HCT116 (cell line): ENCODE measurements at regions not wholly inside any gene's neighbourhood (a gene's known extent, or its start where the extent isn't known, plus 50 kb on each side); places are given as distances from the start of the nearest gene placed in this dataset.

Experiments
- ATAC-seq: fragments of 200-7000 bp; cut with Tn5 transposase; 2 replicates; pipeline ENCODE4 v1.9.1; 2020; ENCODE audit warnings: mild to moderate bottlenecking, moderate library complexity
- BruUV-seq: library from RNA; stranded (reverse); fragments of 400-500 nt; replicated peaks from 2 replicates; lab custom pipeline; 2021; lab: Mats Ljungman, UMichigan
- CTCF ChIA-PET: fragments of 300-600 bp; sonication (Branson Sonifier 250); formaldehyde crosslinking; loops from one replicate; lab custom pipeline; 2021; ENCODE audit warnings: antibody characterized with exemption; lab: Charles Lee
- POLR2A ChIA-PET: fragments of 300-600, 350-600 bp; sonication (Branson Sonifier 250); formaldehyde crosslinking; loops from one replicate; lab custom pipeline; 2021; ENCODE audit warnings: antibody characterized with exemption; lab: Charles Lee
- RAD21 ChIA-PET, 2 experiments: fragments of 300-600 bp; sonication (Branson Sonifier 250); formaldehyde crosslinking; loops; one replicate each; lab custom pipeline; 2023; ENCODE audit warnings: low total read pairs in 2 of 2; ENCODE audit not compliant: uncharacterized antibody in 2 of 2, unreplicated experiment in 2 of 2, low non-redundant PET in 1 of 2; lab: Charles Lee
- DNase-seq: peaks from one replicate; pipeline ENCODE4 v3.0.0-alpha.2; 2010; ENCODE audit warnings: low read depth, low spot score
- H2AFZ ChIP-seq: fragments of 200-600 bp; shearing (Covaris generic), sonication (generic); 2 replicates; pipeline ENCODE4 v1.6.1; 2017; ENCODE audit warnings: low read depth, mixed run types, mixed read lengths, antibody characterized with exemption, low read length; ENCODE audit not compliant: poor library complexity, severe bottlenecking
- H3K27ac ChIP-seq: 2 replicates; pipeline ENCODE4 v1.5.1; 2012; ENCODE audit warnings: low read depth, low read length
- H3K27me3 ChIP-seq: fragments of 200-600 bp; sonication (generic); 2 replicates; pipeline ENCODE4 v1.6.1; 2016; ENCODE audit warnings: mixed run types, low read length, mixed read lengths; ENCODE audit not compliant: insufficient read depth
- H3K36me3 ChIP-seq, 2 experiments: fragments of 200-500 bp in 1 of 2; fragments of 200-600 bp in 1 of 2; sonication (Bioruptor generic) in 1 of 2; sonication (generic) in 1 of 2; 2 replicates each; pipeline versions ENCODE4 v1.5.1 to v1.6.1; 2014 to 2016; ENCODE audit warnings: low read length in 2 of 2, inconsistent platforms in 1 of 2, mixed read lengths in 1 of 2, mixed run types in 1 of 2; ENCODE audit not compliant: insufficient read depth in 2 of 2, control insufficient read depth in 1 of 2
- H3K4me1 ChIP-seq, 2 experiments: fragments of 200-600 bp in 1 of 2; sonication (generic) in 1 of 2; 2 replicates each; pipeline versions ENCODE4 v1.5.1 to v1.6.1; 2012 to 2017; ENCODE audit warnings: low read length in 2 of 2, inconsistent platforms in 1 of 2, mild to moderate bottlenecking in 1 of 2, mixed read lengths in 1 of 2, mixed run types in 1 of 2, moderate library complexity in 1 of 2; ENCODE audit not compliant: insufficient read depth in 2 of 2, control insufficient read depth in 1 of 2
- H3K4me2 ChIP-seq: fragments of 200-600 bp; sonication (generic); 2 replicates; pipeline ENCODE4 v1.6.1; 2017; ENCODE audit warnings: mixed run types, low read length, mixed read lengths
- H3K4me3 ChIP-seq, 2 experiments: fragments of 200-600 bp in 1 of 2; sonication (generic) in 1 of 2; replicated peaks in 1 of 2; 2 replicates each; pipeline ENCODE4 v1.5.1; 2011 to 2016; ENCODE audit warnings: low read length in 2 of 2, control low read depth in 1 of 2, low read depth in 1 of 2, mild to moderate bottlenecking in 1 of 2, mixed read lengths in 1 of 2, mixed run types in 1 of 2
- H3K79me2 ChIP-seq: fragments of 200-600 bp; sonication (generic); 2 replicates; pipeline ENCODE4 v1.6.1; 2017; ENCODE audit warnings: mild to moderate bottlenecking, mixed run types, low read length, moderate library complexity, mixed read lengths; ENCODE audit not compliant: insufficient read depth
- H3K9ac ChIP-seq: fragments of 200-600 bp; sonication (generic); 2 replicates; pipeline ENCODE4 v1.6.1; 2016; ENCODE audit warnings: low read length, mixed read lengths
- H3K9me2 ChIP-seq: fragments of 200-600 bp; sonication (generic), shearing (Covaris generic); 2 replicates; pipeline ENCODE4 v1.6.1; 2017; ENCODE audit warnings: mixed run types, mild to moderate bottlenecking, moderate library complexity; ENCODE audit not compliant: insufficient read depth
- H3K9me3 ChIP-seq, 2 experiments: fragments of 200-500 bp in 1 of 2; fragments of 200-600 bp in 1 of 2; sonication (Bioruptor generic) in 1 of 2; sonication (generic) in 1 of 2; 2 replicates each; pipeline ENCODE4 v1.6.1; 2014 to 2017; ENCODE audit warnings: low read length in 2 of 2, mixed read lengths in 2 of 2, inconsistent platforms in 1 of 2, low read depth in 1 of 2, mild to moderate bottlenecking in 1 of 2, mixed run types in 1 of 2, moderate library complexity in 1 of 2; ENCODE audit not compliant: control insufficient read depth in 1 of 2, insufficient read depth in 1 of 2
- H4K20me1 ChIP-seq: fragments of 200-600 bp; sonication (generic), shearing (Covaris generic); 2 replicates; pipeline ENCODE4 v1.6.1; 2017; ENCODE audit warnings: mixed run types, mild to moderate bottlenecking, moderate library complexity; ENCODE audit not compliant: insufficient read depth
- CBX3 ChIP-seq: IDR thresholded peaks from 2 replicates; pipeline ENCODE4 v1.6.1; 2012; ENCODE audit warnings: low read depth
- CEBPB ChIP-seq: IDR thresholded peaks from 2 replicates; pipeline ENCODE4 v1.6.1; 2012; ENCODE audit warnings: low read depth
- EGR1 ChIP-seq: IDR thresholded peaks from 2 replicates; pipeline ENCODE4 v1.6.1; 2012; ENCODE audit warnings: low read depth
- ELF1 ChIP-seq: IDR thresholded peaks from 2 replicates; pipeline ENCODE4 v1.6.1; 2012; ENCODE audit warnings: low read depth, borderline replicate concordance
- EZH2 ChIP-seq: fragments of 200-600 bp; sonication (generic); IDR thresholded peaks from 2 replicates; pipeline ENCODE4 v1.6.1; 2017; ENCODE audit warnings: antibody characterized with exemption, mixed run types
- FOSL1 ChIP-seq: IDR thresholded peaks from 2 replicates; pipeline ENCODE4 v1.6.1; 2012; ENCODE audit warnings: low read depth
- JUND ChIP-seq: IDR thresholded peaks from 2 replicates; pipeline ENCODE4 v1.6.1; 2012
- POLR2A ChIP-seq: IDR thresholded peaks from 2 replicates; pipeline ENCODE4 v1.7.0; 2011; ENCODE audit warnings: borderline replicate concordance; ENCODE audit not compliant: insufficient read depth, insufficient read length; ENCODE audit errors: extremely low read depth
- POLR2AphosphoS5 ChIP-seq: IDR thresholded peaks from 2 replicates; pipeline ENCODE4 v1.6.1; 2011; ENCODE audit warnings: mild to moderate bottlenecking, low read depth, low read length, moderate library complexity
- RAD21 ChIP-seq: IDR thresholded peaks from 2 replicates; pipeline ENCODE4 v1.6.1; 2012; ENCODE audit warnings: low read depth, mild to moderate bottlenecking
- SIN3A ChIP-seq: IDR thresholded peaks from 2 replicates; pipeline ENCODE4 v1.6.1; 2012; ENCODE audit warnings: low read depth
- SP1 ChIP-seq: IDR thresholded peaks from 2 replicates; pipeline ENCODE4 v1.6.1; 2012; ENCODE audit warnings: low read depth
- TCF7L2 ChIP-seq: IDR thresholded peaks from 2 replicates; pipeline ENCODE4 v1.7.0; 2011; ENCODE audit warnings: borderline replicate concordance, inconsistent platforms; ENCODE audit not compliant: insufficient read depth, insufficient read length; ENCODE audit errors: extremely low read depth
- YY1 ChIP-seq: IDR thresholded peaks from 2 replicates; pipeline ENCODE4 v1.6.1; 2011; ENCODE audit warnings: low read length, low read depth, moderate library complexity, mild to moderate bottlenecking; ENCODE audit not compliant: insufficient replicate concordance; ENCODE audit errors: extremely low read depth
- ZFX ChIP-seq: fragments of 450-650 bp; IDR thresholded peaks from 2 replicates; pipeline ENCODE4 v1.6.1; 2017
- ZNF274 ChIP-seq: fragments of 200-500 bp; sonication (Bioruptor generic); IDR thresholded peaks from 2 replicates; pipeline ENCODE4 v1.6.1; 2014; ENCODE audit warnings: mild to moderate bottlenecking, low read depth, low read length, inconsistent platforms
- intact Hi-C: fragments of 100-400 bp; cut with micrococcal nuclease; formaldehyde crosslinking; loops from 2 replicates; pipeline ENCODE4 v1.10.0; 2022
- TF ChIP-seq, protein P1 (sequence below), 3 experiments: fragments of 200-600 bp in 1 of 3; sonication (generic) in 1 of 3; IDR thresholded peaks in 2 of 3; conservative IDR thresholded peaks in 1 of 3; 2 replicates each; pipeline ENCODE4 v1.5.1; 2012 to 2017; ENCODE audit warnings: low read depth in 2 of 3, low read length in 2 of 3, antibody characterized with exemption in 1 of 3, borderline replicate concordance in 1 of 3, control low read depth in 1 of 3, mild to moderate bottlenecking in 1 of 3, mixed read lengths in 1 of 3, mixed run types in 1 of 3, moderate library complexity in 1 of 3; ENCODE audit not compliant: insufficient read depth in 1 of 3
- TF ChIP-seq, protein P2 (sequence below): IDR thresholded peaks from 2 replicates; pipeline ENCODE4 v1.6.1; 2012
- TF ChIP-seq, protein P3 (sequence below): IDR thresholded peaks from 2 replicates; pipeline ENCODE4 v1.6.1; 2012; ENCODE audit warnings: low read depth
- TF ChIP-seq, protein P4 (sequence below): IDR thresholded peaks from 2 replicates; pipeline ENCODE4 v1.6.1; 2012

GRCh38 chr1:209157546-209158249 lies 425.8 kb upstream of the CAMK1G start:
- Histone ChIP-seq H4K20me1 (no peaks in the 10 kb centered on the region), H2AFZ (no peak overlapping the region), H3K9ac (no peak overlapping the region), H3K36me3 (no peaks in the 10 kb centered on the region), H3K9me3 (no peaks in the 10 kb centered on the region), H3K27me3 (peaks cover 10% of the 10 kb centered on the region; the same call in 1 of the 2 replicates), H3K4me1 (no peaks in the 10 kb centered on the region), H3K9me2 (no peaks in the 10 kb centered on the region), H3K27ac (no peak overlapping the region), H3K79me2 (no peaks in the 10 kb centered on the region), H3K4me3 (no peak overlapping the region), H3K4me2 (no peak overlapping the region)
- DNase-seq (no peak), ATAC-seq (no peak)
- BruUV-seq: no TSS peak
- POLR2A ChIA-PET: no interaction called here
- CTCF ChIA-PET: no interaction called here
- TF ChIP-seq, protein P1, sequence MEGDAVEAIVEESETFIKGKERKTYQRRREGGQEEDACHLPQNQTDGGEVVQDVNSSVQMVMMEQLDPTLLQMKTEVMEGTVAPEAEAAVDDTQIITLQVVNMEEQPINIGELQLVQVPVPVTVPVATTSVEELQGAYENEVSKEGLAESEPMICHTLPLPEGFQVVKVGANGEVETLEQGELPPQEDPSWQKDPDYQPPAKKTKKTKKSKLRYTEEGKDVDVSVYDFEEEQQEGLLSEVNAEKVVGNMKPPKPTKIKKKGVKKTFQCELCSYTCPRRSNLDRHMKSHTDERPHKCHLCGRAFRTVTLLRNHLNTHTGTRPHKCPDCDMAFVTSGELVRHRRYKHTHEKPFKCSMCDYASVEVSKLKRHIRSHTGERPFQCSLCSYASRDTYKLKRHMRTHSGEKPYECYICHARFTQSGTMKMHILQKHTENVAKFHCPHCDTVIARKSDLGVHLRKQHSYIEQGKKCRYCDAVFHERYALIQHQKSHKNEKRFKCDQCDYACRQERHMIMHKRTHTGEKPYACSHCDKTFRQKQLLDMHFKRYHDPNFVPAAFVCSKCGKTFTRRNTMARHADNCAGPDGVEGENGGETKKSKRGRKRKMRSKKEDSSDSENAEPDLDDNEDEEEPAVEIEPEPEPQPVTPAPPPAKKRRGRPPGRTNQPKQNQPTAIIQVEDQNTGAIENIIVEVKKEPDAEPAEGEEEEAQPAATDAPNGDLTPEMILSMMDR (IDR thresholded peaks at IDR 0.05 in 2 of 3, conservative IDR thresholded peaks at IDR 0.05 in 1 of 3; ENCODE audit: borderline replicate concordance in 1 of 3, insufficient read depth in 1 of 3, low read depth in 2 of 3, low read length in 2 of 3): no peak
- TF ChIP-seq, protein P2, sequence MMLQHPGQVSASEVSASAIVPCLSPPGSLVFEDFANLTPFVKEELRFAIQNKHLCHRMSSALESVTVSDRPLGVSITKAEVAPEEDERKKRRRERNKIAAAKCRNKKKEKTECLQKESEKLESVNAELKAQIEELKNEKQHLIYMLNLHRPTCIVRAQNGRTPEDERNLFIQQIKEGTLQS: no peak
- TF ChIP-seq EZH2 (no peak), JUND (no peak), FOSL1 (no peak), SIN3A (no peak), CEBPB (no peak), ELF1 (no peak), POLR2AphosphoS5 (no peak), ZNF274 (no peak), SP1 (no peak), TCF7L2 (no peak), POLR2A (no peak), ZFX (no peak), EGR1 (no peak), CBX3 (no peak), YY1 (no peak), RAD21 (no peak)
- TF ChIP-seq, protein P3, sequence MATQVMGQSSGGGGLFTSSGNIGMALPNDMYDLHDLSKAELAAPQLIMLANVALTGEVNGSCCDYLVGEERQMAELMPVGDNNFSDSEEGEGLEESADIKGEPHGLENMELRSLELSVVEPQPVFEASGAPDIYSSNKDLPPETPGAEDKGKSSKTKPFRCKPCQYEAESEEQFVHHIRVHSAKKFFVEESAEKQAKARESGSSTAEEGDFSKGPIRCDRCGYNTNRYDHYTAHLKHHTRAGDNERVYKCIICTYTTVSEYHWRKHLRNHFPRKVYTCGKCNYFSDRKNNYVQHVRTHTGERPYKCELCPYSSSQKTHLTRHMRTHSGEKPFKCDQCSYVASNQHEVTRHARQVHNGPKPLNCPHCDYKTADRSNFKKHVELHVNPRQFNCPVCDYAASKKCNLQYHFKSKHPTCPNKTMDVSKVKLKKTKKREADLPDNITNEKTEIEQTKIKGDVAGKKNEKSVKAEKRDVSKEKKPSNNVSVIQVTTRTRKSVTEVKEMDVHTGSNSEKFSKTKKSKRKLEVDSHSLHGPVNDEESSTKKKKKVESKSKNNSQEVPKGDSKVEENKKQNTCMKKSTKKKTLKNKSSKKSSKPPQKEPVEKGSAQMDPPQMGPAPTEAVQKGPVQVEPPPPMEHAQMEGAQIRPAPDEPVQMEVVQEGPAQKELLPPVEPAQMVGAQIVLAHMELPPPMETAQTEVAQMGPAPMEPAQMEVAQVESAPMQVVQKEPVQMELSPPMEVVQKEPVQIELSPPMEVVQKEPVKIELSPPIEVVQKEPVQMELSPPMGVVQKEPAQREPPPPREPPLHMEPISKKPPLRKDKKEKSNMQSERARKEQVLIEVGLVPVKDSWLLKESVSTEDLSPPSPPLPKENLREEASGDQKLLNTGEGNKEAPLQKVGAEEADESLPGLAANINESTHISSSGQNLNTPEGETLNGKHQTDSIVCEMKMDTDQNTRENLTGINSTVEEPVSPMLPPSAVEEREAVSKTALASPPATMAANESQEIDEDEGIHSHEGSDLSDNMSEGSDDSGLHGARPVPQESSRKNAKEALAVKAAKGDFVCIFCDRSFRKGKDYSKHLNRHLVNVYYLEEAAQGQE: no peak
- TF ChIP-seq, protein P4, sequence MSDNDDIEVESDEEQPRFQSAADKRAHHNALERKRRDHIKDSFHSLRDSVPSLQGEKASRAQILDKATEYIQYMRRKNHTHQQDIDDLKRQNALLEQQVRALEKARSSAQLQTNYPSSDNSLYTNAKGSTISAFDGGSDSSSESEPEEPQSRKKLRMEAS: no peak
- intact Hi-C loops: no loop called here
- RAD21 ChIA-PET: no interaction called here
